BLaER1 (cell line): ENCODE measurements at regions not wholly inside any gene's neighbourhood (a gene's known extent, or its start where the extent isn't known, plus 50 kb on each side); places are given as distances from the start of the nearest gene placed in this dataset.
"Not testable (repeated sequence)": the region's sequence is repeated elsewhere in the genome, so short reads cannot be mapped to it uniquely, and the experiment has no call there.

Experiments used
- H3K27ac ChIP-seq: shearing (Covaris generic); formaldehyde crosslinking; 2 replicates; pipeline ENCODE4 v1.8.1; 2022
- H3K27me3 ChIP-seq: shearing (Covaris generic); formaldehyde crosslinking; 2 replicates; pipeline ENCODE4 v1.8.1; 2022
- H3K36me3 ChIP-seq: shearing (Covaris generic); formaldehyde crosslinking; 2 replicates; pipeline ENCODE4 v1.8.1; 2022
- H3K4me1 ChIP-seq: shearing (Covaris generic); formaldehyde crosslinking; 2 replicates; pipeline ENCODE4 v1.8.1; 2022
- H3K4me2 ChIP-seq: shearing (Covaris generic); formaldehyde crosslinking; 2 replicates; pipeline ENCODE4 v1.8.1; 2022
- H3K4me3 ChIP-seq: shearing (Covaris generic); formaldehyde crosslinking; 2 replicates; pipeline ENCODE4 v1.8.1; 2022
- H3K9ac ChIP-seq: shearing (Covaris generic); formaldehyde crosslinking; 2 replicates; pipeline ENCODE4 v1.8.1; 2022
- H3K9me3 ChIP-seq: shearing (Covaris generic); formaldehyde crosslinking; 2 replicates; pipeline ENCODE4 v1.8.1; 2022
- H4K20me1 ChIP-seq: shearing (Covaris generic); formaldehyde crosslinking; 2 replicates; pipeline ENCODE4 v1.8.1; 2022
- Cebpa-rat ChIP-seq: shearing (Covaris generic); IDR thresholded peaks from 2 replicates; pipeline ENCODE4 v1.8.1; 2022

DNA sequence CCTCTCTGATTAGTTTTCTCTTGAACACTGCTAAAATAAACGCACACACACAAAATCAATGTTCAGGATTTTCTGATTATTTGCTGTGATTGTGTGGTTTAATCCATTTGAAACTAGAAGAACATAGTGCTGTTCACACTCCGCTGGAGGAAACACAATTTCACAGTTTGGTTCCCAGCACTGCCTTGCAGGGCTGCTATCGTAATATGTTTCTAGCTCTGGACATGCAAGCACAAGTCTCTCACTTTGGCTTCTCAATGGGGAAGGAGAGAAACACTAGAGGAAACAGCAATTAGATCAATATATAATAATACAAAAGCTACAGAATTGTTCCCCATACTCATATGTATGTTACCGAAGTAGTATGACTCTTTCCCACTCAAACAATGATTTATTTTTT, 299.5 kb downstream of the NSUN3 start:
- H3K4me1 ChIP-seq, result no peaks in the 10 kb centered on the region
- H3K27me3 ChIP-seq, result no peaks in the 10 kb centered on the region
- no peak for TF ChIP-seq Cebpa-rat
- no peak overlapping the region for H3K9ac ChIP-seq
- no peak overlapping the region for H3K4me3 ChIP-seq
- H3K27ac ChIP-seq, result no peak overlapping the region
- no peaks in the 10 kb centered on the region for H4K20me1 ChIP-seq
- H3K4me2 ChIP-seq, result no peak overlapping the region
- no peaks in the 10 kb centered on the region for H3K36me3 ChIP-seq
- H3K9me3 ChIP-seq, result no peaks in the 10 kb centered on the region

- no peak overlapping the region for H3K9ac ChIP-seq
- no peaks in the 10 kb centered on the region for H3K27me3 ChIP-seq
- H3K4me2 ChIP-seq, result no peak overlapping the region
- H3K27ac ChIP-seq, result no peak overlapping the region
- no peaks in the 10 kb centered on the region for H4K20me1 ChIP-seq
- H3K4me1 ChIP-seq, result no peaks in the 10 kb centered on the region
- H3K4me3 ChIP-seq, result no peak overlapping the region
- no peaks in the 10 kb centered on the region for H3K9me3 ChIP-seq
- no peaks in the 10 kb centered on the region for H3K36me3 ChIP-seq
- TF ChIP-seq Cebpa-rat, result no peak
Observed at GRCh38 chr3:94365006-94365405, 302.1 kb downstream of the NSUN3 start.

DNA sequence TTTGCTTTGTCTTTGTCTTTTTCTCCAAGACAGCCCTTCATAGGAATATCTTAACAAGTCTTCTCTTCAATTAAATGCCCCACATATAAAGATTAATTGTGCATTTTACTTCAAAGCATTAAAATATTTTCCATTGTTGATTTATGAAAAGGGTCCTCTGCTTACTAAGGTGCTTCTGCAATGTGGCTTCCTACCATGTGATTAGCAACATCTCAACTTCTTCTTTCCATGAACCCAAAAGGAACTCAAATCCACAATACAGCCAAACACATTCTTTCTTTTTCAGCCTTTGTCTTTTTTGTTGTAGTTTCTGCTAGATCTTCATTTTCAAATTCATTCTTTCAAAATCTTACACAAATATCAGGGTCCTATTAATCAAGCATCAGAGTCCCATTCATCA, 309.2 kb downstream of the NSUN3 start:
- H3K27ac ChIP-seq, result no peak overlapping the region
- H3K9me3 ChIP-seq, result no peaks in the 10 kb centered on the region
- no peak overlapping the region for H3K9ac ChIP-seq
- no peaks in the 10 kb centered on the region for H3K4me1 ChIP-seq
- H4K20me1 ChIP-seq, result no peaks in the 10 kb centered on the region
- no peak for TF ChIP-seq Cebpa-rat
- no peaks in the 10 kb centered on the region for H3K27me3 ChIP-seq
- no peaks in the 10 kb centered on the region for H3K36me3 ChIP-seq
- no peak overlapping the region for H3K4me2 ChIP-seq
- no peak overlapping the region for H3K4me3 ChIP-seq

DNA sequence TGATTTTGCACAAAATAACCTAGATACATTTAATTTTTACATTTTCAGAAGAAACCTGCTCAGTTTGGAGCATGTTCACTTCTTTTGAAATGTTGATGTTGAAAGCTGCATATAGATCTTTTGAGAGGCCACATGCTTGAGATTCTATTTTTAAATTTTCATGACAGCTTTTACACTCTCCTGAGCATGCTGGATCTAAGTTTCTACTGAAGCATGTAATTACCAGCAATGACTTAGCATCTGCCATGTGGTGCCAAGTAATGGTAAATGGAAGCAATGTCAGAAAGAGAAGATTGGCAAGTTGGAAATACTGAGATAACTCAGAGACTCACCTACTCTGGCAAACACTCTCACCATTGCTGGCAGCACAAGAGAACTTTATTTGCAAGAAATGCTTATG, 310.6 kb downstream of the NSUN3 start:
- Histone ChIP-seq H3K9ac (no peak overlapping the region), H3K4me2 (no peak overlapping the region), H3K9me3 (no peaks in the 10 kb centered on the region), H4K20me1 (no peaks in the 10 kb centered on the region), H3K36me3 (no peaks in the 10 kb centered on the region), H3K4me3 (no peak overlapping the region), H3K27ac (no peak overlapping the region), H3K4me1 (no peaks in the 10 kb centered on the region), H3K27me3 (no peaks in the 10 kb centered on the region)
- TF ChIP-seq Cebpa-rat, result no peak

DNA sequence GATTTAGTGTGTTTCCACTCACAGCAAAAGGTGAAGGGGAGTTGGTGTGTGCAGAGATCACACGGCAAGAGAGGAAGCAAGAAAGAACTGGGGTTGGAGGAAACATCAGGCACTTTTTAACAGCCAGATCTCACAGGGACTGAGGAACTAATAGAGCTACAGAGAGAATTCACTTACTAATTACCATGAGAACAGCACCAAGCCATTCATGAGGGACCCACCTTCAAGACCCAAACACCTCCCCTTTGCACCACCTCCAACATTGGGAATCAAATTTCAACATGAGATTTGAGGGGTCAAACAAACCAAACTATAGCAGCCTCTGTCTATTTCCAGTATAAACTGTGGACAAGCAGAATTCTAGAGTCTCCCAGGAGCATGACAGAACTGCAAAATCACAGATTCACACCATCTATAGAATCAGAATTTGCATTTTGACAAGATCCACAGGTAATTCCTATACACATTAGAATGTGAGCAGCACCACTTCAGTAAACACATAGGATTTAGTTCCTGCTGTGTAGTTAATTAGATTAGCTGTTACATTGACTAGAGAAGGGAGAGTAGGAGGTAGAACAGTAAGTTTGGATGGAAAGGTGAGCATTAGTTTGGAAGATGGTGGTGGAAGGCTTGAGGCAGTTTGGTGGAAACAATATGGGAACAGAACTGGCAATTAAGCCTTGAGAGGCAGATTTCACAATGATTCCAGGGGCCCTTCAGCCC, 311.7 kb downstream of the NSUN3 start:
- no peak for TF ChIP-seq Cebpa-rat
- Histone ChIP-seq H3K4me1 (no peaks in the 10 kb centered on the region), H3K4me2 (no peak overlapping the region), H3K9ac (no peak overlapping the region), H3K27ac (no peak overlapping the region), H3K36me3 (no peaks in the 10 kb centered on the region), H3K9me3 (no peaks in the 10 kb centered on the region), H3K27me3 (no peaks in the 10 kb centered on the region), H4K20me1 (no peaks in the 10 kb centered on the region), H3K4me3 (no peak overlapping the region)

DNA sequence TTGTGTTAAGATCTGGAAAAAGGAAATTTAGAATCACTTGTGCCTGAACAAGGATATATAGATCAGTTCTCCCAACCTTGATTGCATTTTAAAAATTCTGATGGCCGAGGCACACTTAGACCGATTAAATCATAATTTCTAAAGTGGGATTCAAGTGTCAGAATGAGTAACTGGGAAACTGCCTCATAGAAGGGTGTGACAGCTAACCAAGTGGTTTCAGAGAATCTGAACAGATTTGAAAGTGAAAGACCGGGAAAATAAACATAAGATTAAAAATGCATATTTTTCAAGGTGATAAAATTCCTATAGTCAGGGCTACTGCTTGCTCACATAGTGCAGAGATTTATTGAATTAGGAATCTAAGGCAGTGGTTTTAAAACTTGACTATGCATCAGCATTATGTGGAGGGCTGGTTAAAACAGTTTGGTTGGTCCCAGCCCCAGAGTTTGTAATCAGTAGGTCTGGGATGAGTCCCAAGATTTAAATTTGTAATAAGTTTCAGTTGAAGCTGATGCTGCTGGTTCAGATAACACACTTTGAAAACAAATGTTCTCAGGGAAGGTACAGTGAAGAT, 314.3 kb downstream of the NSUN3 start:
- not testable (repeated sequence) for H4K20me1 ChIP-seq, H3K9ac ChIP-seq, H3K4me3 ChIP-seq, H3K4me1 ChIP-seq, H3K9me3 ChIP-seq, H3K27me3 ChIP-seq, H3K4me2 ChIP-seq, H3K36me3 ChIP-seq, H3K27ac ChIP-seq

DNA sequence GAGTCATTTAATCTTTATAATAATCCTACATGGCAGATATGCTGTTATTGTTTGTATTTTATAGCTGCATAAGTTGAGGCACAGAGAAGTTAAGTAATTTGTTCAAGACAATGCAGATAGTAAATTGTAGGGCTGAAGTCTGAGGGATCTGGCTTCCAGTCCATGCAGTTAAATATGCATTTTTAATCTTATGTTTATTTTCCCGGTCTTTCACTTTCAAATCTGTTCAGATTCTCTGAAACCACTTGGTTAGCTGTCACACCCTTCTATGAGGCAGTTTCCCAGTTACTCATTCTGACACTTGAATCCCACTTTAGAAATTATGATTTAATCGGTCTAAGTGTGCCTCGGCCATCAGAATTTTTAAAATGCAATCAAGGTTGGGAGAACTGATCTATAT, 315.0 kb downstream of the NSUN3 start:
- not testable (repeated sequence) for H3K27me3 ChIP-seq, H3K27ac ChIP-seq

DNA sequence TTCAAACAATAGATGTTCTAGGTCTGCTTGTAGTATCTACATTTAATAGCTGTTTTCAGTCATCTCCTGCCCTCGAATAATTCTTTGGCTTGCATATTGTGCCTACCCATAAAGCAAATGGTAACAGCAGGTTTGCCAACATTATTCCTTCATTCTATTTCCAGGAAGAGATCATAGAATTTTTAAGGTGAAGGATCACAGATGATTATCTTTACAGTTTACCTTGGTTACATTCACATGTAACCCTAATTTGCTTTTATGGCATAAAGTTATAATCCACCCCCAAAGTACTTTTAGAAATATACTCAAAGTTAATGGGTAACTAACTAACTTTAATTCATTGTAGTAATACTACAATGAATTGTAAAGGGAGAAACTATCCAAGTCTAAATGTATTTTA, 315.5 kb downstream of the NSUN3 start:
- Histone ChIP-seq H4K20me1 (no peaks in the 10 kb centered on the region), H3K9ac (no peak overlapping the region), H3K4me1 (no peaks in the 10 kb centered on the region), H3K4me3 (no peak overlapping the region), H3K4me2 (no peak overlapping the region), H3K9me3 (no peaks in the 10 kb centered on the region), H3K27ac (no peak overlapping the region), H3K36me3 (no peaks in the 10 kb centered on the region), H3K27me3 (no peaks in the 10 kb centered on the region)
- no peak for TF ChIP-seq Cebpa-rat

More for the DNA sequence above, 315.0 kb downstream of the NSUN3 start:
- H3K36me3 ChIP-seq, H3K4me2 ChIP-seq, H3K9ac ChIP-seq, H3K4me1 ChIP-seq, H3K9me3 ChIP-seq, H4K20me1 ChIP-seq, H3K4me3 ChIP-seq: not testable (repeated sequence)

- H3K27ac ChIP-seq, result no peak overlapping the region
- no peak for TF ChIP-seq Cebpa-rat
- H3K4me3 ChIP-seq, result no peak overlapping the region
- no peaks in the 10 kb centered on the region for H3K36me3 ChIP-seq
- H3K4me1 ChIP-seq, result no peaks in the 10 kb centered on the region
- H3K9me3 ChIP-seq, result no peaks in the 10 kb centered on the region
- no peaks in the 10 kb centered on the region for H3K27me3 ChIP-seq
- H3K4me2 ChIP-seq, result no peak overlapping the region
- H3K9ac ChIP-seq, result no peak overlapping the region
- H4K20me1 ChIP-seq, result no peaks in the 10 kb centered on the region
Observed at GRCh38 chr3:94379264-94379663, 316.4 kb downstream of the NSUN3 start.

DNA sequence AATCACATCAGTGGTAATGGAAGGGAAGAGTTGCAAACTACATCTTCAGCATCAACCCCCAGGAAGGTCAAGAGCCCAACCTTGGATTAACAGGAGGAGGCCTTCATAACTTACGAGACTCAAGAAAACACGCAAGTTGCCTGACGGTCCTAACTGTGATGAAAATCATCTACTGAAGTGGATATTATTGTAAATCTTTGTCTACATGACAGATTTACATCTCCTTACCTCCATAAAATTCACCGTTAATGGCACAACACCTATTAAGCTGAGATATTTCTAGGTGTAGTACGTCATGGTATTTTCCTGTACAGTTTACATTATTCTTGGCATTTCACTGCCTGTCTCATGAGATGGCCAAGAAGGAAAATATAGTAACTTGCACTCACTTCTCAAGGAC, 332.0 kb downstream of the NSUN3 start:
- TF ChIP-seq Cebpa-rat, result no peak
- no peaks in the 10 kb centered on the region for H4K20me1 ChIP-seq
- no peaks in the 10 kb centered on the region for H3K9me3 ChIP-seq

DNA sequence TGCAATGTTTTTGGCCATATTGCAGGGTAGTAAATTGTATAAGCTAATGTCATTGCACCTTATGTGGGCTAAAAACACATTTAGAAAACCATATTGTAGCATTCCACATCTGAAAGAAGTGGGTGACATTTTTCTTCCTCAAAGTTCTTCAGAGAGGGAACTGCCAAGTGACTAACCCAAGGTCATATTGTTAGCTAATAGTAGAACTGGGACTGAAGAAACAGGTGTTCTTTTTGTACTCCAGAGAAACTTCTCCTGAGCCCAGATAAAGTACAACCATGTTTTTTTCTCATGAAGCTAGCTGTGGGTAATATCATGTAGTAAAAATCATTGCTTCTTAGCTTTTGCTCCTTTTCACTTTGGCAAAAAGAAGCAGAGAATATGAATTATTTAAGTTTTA, 333.0 kb downstream of the NSUN3 start:
- no peaks in the 10 kb centered on the region for H3K27me3 ChIP-seq
- H3K9ac ChIP-seq, result no peak overlapping the region
- H3K9me3 ChIP-seq, result no peaks in the 10 kb centered on the region
- H3K4me1 ChIP-seq, result no peaks in the 10 kb centered on the region
- no peaks in the 10 kb centered on the region for H4K20me1 ChIP-seq
- no peak overlapping the region for H3K4me2 ChIP-seq
- H3K4me3 ChIP-seq, result no peak overlapping the region
- no peak overlapping the region for H3K27ac ChIP-seq
- no peaks in the 10 kb centered on the region for H3K36me3 ChIP-seq
- TF ChIP-seq Cebpa-rat, result no peak

More for the DNA sequence above, 332.0 kb downstream of the NSUN3 start:
- H3K4me1 ChIP-seq, result no peaks in the 10 kb centered on the region
- H3K27me3 ChIP-seq, result no peaks in the 10 kb centered on the region
- H3K4me3 ChIP-seq, result no peak overlapping the region
- no peak overlapping the region for H3K9ac ChIP-seq
- no peaks in the 10 kb centered on the region for H3K36me3 ChIP-seq
- H3K27ac ChIP-seq, result no peak overlapping the region
- H3K4me2 ChIP-seq, result no peak overlapping the region
